HG02970 (cell line): ENCODE measurements at regions not wholly inside any gene's neighbourhood (a gene's known extent, or its start where the extent isn't known, plus 50 kb on each side); places are given as distances from the start of the nearest gene placed in this dataset.

Experiments used
- ATAC-seq: cut with Tn5 transposase; IDR thresholded peaks from one replicate; pipeline ENCODE4 v1.9.1; 2021; ENCODE audit warnings: mild to moderate bottlenecking, moderate library complexity, moderate number of reproducible peaks; ENCODE audit not compliant: unreplicated experiment, low FRiP score

DNA sequence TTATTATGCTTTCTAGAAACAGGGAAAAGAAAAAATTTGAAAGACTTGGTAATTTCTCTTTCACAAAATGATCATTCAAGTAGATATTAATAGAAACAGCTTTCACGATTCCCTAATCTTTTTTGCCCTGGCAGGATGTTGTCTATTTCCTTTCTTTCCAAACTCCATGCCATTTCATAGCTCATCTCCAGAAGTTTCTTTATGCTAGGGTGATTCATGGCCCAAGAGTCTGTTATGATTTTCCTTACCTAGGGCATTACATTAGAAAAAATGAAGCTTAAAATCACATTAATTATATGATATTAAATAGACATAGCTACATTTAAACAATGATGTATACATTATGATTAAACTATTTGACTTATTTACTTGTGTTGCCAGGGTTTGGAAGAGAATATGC lies 762.1 kb downstream of the LTN1 start:
- ATAC-seq: no peak

DNA sequence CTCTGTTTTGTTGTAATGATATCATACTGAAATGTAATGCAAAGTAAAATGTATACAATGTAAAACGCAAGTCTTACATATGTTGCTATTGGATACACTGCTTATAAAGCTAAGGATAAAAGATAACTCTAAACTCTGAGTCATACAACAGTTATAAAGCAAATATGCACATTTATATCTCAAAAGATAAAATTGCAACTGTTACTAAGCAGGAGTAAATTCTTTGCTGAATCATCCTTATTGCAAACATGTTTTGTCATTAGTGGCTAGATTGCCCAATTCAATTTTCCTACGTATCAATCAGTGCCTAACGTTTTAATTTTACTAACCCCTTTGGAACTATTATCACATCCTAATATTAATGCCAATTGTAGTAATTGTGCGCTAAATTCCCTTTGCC lies 762.9 kb downstream of the LTN1 start:
- no peak for ATAC-seq

DNA sequence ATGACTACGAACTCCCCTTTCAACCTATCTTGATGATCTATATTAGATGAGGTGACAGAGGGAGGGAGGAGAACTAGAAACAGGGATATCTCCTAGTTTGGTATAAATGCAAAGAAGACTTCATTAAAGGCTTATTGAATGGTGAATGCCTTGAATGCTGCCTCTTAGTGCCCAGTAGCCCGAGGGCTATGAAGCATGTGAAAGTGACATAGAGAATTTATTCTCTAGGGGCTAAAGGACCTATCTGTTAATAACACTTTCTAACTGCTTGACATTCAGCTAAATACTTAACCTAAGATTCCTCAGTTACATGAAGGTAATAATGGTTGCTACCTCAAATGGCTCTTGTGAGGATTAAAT lies 764.1 kb downstream of the LTN1 start:
- ATAC-seq: no peak

DNA sequence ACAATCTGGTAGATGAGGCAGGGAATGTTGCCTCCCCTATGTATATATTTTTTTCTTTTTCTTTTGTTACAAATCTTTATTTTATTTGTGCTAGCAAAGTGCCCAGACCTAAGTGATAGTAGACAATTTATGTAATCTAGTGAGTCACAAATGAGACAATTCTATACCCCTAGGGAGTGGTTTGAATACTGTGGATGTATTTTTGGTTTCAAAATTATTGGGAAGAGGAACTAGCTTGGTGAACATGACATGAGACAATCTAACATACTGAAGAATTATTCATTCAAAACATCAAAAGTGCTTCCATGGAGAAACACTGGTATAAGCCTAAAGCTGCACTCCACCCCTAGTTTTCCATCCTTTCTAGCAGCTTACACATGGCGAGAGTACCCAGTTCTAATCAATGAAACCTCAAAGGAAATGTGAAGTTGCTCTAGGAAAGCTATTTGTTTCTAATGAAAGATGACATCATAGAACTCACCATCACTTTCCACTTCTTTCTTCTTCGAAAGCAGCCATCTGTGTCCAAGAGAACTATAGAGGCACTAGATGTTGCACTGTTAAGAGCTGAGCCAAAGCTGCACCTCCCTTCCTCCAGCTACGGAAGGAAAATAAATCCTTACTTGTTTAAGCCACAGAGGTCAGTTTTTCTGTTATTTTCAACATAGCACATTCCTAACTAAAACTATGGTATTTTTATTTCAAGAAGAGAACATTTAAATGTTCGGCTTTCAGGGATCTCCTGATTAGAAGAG lies 764.6 kb downstream of the LTN1 start:
- no peak for ATAC-seq

DNA sequence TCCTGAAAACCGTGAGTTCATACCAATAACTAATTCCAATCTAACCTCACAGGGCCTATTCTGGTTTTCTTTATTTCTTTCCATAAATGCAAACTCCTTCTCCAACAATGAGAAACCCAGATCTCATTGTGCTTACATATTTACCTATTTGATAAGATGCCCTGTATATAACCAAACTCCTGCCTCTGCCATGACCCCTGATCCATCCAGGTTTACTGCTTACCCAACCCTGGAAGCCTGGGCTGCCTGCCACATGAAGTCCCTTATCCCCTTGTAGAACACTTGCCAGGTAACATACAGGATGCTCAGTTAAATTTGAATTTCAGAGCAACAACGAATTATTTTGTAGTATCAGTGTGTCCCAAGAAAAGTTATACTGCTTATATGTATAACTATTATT lies 766.1 kb downstream of the LTN1 start:
- ATAC-seq: no peak

DNA sequence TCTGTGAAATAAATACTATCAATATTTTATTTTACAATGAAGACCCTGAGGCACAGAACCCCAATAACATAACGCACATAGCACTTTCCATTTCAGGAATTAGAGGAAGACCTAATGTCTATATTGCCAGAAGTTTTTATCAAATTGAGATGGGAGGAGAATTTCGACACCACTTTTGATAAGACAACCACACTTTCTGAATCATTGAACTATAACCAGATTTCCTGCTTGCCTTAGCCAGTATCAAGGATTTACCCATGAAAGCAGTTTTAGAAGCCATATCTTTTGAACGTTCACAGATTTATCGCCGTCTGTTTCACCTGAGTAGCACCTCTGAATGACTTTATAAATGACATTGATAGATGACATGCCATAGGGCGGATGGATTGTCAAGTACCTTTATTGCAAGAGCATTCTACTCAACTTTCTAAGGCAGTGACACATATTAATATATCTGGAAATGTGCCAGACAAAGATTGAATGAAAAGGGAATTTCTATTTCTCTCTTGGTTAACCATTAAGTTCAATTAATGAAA lies 768.4 kb downstream of the LTN1 start:
- ATAC-seq: no peak

DNA sequence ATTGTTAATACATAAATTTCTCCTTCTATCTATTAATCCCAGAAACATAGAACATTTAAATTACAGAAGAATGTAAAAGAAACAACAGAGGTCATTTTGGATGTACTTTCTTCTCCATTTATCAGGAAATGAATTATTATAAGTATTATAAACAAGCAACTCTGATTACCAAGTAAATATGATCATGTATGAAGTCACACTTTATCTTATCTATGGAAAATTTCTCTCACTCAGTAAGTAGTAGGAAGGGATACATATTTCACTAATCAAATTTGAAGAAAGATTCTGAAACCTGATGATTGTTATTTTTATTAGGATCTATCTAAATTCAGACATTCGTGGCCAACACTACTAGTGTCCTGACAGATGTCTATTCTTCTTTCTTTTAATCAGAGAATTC lies 770.7 kb downstream of the LTN1 start:
- ATAC-seq: no peak

DNA sequence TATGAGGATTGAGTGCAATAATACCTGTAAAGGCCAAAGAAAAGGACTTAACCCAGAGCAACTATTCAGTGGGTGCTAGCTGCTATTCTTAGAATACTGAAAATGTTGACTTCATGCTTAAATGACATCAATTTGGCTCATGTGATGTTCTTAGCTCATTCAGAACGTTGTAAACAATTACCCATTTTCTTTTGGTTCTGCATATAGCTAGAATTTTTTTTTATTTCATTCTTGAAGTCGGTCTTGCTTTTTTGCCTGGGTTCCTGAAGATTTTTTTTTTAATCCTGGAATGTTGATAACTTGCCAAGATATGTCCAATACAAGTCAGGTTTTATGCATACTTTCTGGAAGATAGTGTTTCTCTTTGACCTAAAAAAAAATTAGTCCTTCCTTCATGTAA lies 772.0 kb downstream of the LTN1 start:
- no peak for ATAC-seq

DNA sequence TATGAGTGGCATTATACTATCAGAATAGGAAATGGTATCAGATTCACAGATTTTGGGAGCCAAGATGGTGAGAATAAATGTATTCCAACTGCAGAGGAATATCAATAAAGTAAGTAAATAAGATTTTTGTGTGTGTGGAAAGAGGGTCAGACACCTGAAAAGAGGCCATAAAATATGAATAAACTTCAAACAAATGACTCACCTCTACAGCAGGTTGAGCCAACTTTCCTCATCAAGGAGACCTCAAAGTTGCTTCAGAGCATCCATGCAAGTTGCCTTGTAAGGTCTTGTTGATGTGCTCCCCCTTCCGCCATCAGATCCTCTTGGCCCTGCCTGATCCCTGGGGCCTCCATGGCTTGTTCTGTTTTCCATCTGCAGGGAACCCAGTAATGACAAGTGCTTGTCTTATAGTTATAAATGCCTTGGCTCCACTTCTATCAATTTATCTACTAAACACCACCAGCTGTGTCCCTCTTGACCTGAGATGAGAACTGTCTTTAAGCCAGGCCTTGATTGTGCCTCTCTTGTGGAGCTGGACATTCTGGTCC lies 775.6 kb downstream of the LTN1 start:
- ATAC-seq: no peak

DNA sequence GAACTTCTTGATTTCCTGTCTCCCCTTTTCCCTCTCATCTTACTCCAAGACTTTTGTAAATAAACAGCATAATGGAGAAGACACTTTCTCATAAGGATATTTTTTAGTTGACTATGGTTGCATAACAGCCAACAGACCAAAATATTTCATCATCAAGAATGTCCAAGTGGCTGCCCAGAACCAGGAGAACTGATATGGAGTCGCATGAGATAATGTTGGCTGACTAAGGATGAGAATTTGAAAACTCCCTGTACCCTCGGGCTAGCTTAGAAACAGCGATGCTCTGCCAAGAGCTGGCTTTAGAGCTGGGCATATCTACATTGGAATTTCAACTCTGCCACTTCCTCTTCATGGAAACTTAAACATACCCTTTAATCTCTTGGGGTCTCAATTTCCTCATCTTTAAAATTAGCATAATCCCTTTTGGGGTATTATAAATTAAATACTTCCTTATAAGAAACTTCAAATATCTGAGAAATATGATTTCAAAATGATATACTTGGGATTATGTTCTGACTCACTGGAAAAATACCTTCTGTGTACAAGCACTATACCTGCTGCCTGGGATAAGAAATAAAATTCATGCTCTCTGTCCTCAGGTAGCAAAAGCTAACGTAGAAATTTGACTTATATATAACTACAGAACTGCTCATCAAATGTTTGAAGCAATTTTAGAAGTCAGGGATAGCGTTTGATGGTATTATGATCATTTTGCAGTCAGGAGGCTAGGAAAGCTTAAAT lies 777.3 kb downstream of the LTN1 start:
- ATAC-seq: no peak

DNA sequence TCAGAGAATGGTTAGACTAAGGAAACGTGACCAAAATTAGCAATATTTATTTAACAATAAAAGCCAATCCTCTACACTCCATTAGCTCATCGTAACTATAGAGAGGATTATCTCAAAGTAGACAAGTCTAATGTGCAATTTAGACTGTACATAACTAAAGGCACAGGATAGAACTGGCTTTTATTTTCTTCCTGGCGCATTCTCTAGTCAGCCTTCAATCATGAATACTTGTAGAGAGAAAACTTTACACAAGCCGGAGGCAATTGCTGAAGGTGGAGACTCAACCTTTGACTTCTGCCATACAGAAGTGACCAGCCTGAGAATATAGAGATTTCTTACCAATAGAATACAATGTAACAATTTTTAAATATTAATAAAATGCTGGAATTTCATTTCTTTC lies 777.9 kb downstream of the LTN1 start:
- ATAC-seq: no peak

DNA sequence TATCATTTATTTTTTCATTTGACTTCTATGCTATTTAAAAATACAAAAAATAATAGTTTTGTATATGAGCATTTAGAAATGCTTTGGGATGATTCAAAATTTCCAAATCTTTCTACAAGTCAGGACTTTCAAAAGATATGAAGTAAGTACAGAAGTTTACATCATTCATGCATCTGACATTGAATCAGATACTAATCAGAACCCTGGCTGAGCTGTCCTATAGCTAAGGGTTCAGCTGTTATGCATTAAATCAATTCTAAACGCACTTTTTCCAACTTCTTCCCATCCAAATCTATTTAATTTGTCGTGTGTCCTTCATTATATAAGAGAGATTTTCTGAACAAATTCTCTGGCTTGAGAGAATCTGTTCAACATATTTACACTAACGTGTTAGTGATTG lies 779.4 kb downstream of the LTN1 start:
- ATAC-seq: no peak

DNA sequence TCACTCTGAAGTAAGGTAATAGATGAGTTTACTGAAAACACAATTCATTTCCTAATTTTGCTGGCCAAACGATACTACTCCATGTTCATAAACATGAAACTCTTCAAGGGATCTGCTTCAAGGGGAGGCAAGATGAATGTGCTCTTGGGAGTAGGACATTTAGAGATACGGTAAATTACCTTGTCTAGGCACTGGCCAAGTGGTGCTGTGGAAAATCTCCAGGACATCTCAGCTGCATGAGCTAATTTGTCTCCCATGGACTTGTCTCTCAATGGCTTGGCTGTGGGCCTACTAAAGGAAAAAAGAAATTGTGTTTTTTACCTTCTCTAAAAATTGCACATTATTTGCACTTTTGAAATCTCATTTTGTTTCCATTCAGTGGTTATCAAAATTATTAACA lies 780.6 kb downstream of the LTN1 start:
- no peak for ATAC-seq

DNA sequence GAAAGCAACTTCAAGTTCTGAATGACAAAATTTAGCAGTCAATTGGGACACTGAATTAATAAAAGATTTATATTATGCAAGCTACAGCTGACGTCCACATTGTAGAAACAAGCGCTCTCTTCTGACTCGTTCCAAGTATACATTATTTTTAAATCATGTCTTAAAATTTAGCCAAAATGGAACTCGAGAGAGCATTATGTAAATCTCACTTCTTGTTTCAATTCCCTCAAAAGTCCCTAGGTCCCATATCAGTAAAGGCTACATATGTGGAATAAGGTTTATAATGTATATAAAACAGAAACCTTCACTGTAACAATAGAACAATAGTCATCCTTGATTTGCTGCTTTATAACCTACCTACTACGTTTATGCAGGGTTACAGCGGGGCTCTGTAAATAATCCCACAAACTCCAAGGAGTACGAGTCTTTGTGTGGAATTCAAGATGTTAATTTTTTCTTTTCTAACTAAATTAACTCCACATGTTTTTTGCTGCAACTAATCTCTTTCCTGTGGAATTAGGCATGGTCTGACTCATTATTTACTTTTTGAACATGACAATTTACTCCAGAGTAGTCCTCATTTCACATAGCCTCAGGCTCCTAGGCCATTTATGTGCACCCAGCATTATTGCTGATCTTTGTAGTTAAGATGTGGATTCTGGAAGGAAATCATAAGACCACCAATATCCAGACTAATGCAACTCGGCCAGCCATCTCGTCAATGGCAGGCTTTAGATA lies 785.1 kb downstream of the LTN1 start:
- ATAC-seq: no peak

DNA sequence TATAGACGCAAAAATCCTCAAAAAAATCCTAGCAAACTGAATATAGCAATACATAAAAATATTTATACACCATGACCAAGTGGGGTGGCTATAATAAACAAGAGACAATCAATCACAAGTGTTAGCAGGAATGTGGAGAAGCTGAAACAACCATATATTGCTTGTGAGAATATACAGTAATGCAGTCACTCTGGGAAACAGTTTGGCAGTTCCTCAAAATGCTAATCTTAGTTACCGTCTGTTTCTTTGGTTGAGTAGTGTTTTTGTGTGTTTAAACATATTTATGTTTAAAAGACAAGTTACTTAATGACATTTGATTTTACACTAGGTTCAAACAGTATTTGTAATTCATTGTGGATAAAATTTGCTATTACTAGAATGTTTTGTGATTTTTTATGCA lies 792.0 kb downstream of the LTN1 start:
- ATAC-seq: no peak

DNA sequence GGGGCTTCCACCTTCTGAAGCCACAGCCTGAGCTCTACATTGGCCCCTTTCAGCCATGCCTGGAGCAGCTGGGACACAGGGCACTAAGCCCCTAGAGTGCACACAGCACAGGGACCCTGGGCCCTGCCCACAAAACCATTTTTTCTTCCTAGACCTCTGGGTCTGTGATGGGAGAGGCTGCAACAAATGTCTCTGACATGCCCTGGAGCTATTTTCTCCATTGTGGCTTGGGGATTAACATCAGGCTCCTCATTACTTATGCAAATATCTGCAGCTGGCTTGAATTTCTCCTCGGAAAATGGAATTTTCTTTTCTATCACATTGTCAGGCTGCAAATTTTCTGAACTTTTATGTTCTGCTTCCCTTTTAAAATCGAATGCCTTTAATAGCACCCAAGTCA lies 795.7 kb downstream of the LTN1 start:
- ATAC-seq: no peak

DNA sequence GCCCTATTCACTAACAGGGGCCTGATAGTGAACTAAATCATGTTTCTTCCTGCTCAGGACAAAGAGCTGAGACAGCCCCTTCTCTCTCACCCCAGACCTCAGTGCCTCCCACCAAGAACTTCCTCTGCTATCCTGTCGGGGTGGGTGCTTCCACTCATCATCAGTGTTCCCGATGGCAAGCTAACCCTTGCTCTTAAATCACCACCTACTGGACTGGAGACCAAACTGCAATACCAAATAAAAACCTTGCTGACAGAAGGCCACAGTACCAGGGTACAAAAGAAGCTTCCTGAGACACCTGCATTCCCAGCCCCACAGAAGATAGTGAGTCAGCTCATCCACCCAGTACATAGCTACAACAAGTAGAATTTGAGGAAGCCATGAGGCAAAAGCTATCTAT lies 799.5 kb downstream of the LTN1 start:
- no peak for ATAC-seq

DNA sequence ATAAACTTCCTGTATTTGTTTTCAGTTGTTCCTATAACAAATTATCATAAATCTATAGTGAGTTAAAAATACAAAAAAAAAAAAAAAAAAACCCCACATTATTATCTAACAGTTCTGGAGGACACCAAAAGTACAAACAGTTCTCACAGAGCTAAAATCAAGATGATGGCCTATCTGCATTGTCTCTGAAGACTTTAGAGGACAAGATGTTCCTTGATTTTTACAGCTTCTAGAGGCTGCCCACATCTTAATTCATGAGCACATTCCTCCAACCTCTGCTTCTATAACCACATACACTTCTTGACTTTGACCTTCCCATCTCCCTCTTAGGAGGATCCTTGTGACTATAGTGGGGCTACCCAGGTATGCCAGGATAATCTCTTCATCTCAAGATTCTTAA lies 806.1 kb downstream of the LTN1 start:
- no peak for ATAC-seq

DNA sequence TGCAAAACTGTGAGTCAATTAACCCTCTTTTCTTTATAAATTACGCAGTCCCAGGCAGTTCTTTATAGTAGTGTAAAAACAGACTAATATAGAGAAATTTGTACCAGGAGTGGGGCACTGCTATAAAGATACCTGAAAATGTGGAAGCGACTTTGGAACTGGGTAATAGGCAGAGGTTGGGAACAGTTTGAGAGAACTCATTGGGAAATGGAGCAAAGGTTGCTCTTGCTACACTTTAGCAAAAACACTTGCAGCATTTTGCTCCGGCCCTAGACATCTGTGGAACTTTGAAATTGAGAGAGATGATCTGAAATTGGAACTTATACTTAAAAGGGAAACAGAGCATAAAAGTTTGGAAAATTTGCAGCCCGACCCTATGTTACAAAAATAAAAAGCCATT lies 810.9 kb downstream of the LTN1 start:
- ATAC-seq: no peak

DNA sequence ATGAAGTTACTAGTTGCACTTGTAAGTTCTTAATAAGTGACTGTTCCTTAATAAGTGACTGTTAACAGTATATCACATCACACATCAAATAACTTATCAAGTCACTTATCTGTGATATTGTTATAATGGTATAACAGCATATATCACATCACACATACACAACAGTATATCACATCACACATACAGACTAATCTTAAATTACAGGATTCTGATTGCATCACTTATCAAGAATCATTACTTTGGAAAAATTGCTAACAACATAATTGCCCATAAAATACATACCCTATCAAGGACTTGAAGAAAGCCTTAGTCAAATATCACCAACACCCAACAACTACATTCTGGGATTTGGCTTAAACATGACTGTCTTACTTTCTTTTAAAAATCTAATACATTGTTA lies 813.5 kb downstream of the LTN1 start:
- ATAC-seq: no peak

DNA sequence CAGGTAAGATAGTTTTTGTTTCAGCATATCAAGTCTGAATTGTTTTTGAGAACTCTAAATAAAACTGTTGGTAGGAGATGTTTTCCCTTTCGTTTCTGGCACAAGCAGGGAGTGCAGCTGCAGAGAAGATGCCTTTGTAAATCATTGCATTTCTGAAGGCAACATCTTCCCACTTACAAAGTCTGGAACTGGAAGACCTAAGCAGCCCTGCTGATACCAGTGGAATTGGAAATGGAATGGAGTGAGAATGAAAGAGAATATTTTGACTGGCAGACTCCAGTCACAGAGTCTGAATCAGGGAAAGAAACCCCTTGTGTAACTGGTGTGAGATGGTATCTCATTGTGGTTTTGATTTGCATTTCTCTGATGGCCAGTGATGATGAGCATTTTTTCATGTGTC lies 815.6 kb downstream of the LTN1 start:
- ATAC-seq: no peak
